GM19324 (cell line): ENCODE measurements at regions not wholly inside any gene's neighbourhood (a gene's known extent, or its start where the extent isn't known, plus 50 kb on each side); places are given as distances from the start of the nearest gene placed in this dataset.
"Not testable (repeated sequence)": the region's sequence is repeated elsewhere in the genome, so short reads cannot be mapped to it uniquely, and the experiment has no call there.

Experiments
- ATAC-seq: cut with Tn5 transposase; IDR thresholded peaks from one replicate; pipeline ENCODE4 v1.9.1; 2021; ENCODE audit warnings: mild to moderate bottlenecking, moderate library complexity; ENCODE audit not compliant: unreplicated experiment, low FRiP score

GRCh38 chr4:10388146-10388545 is 69.1 kb downstream of the ZNF518B start:
- ATAC-seq, result not testable (repeated sequence)

GRCh38 chr4:10385994-10386394 is 71.2 kb downstream of the ZNF518B start:
- no peak for ATAC-seq

GRCh38 chr4:10384974-10385373 is 72.3 kb downstream of the ZNF518B start:
- ATAC-seq, result no peak

- ATAC-seq, result no peak
Observed at GRCh38 chr4:10383417-10383816, 73.8 kb downstream of the ZNF518B start.

GRCh38 chr4:10382171-10382570 is 75.1 kb downstream of the ZNF518B start:
- ATAC-seq, result not testable (repeated sequence)

GRCh38 chr4:10381146-10381545 is 76.1 kb downstream of the ZNF518B start:
- ATAC-seq, result no peak

- ATAC-seq, result no peak
Observed at GRCh38 chr4:10380735-10381134, 76.5 kb downstream of the ZNF518B start.

GRCh38 chr4:10371869-10372471 is 85.3 kb downstream of the ZNF518B start:
- ATAC-seq, result no peak

GRCh38 chr4:10371121-10371520 is 86.1 kb downstream of the ZNF518B start:
- no peak for ATAC-seq

GRCh38 chr4:10369517-10369916 is 87.7 kb downstream of the ZNF518B start:
- no peak for ATAC-seq

- ATAC-seq, result no peak
Observed at GRCh38 chr4:10366628-10367027, 90.6 kb downstream of the ZNF518B start.

GRCh38 chr4:10364194-10364593 is 93.0 kb downstream of the ZNF518B start:
- ATAC-seq, result no peak

- no peak for ATAC-seq
Observed at GRCh38 chr4:10354746-10355145, 102.5 kb downstream of the ZNF518B start.

GRCh38 chr4:10354225-10354624 is 103.0 kb downstream of the ZNF518B start:
- ATAC-seq, result no peak

- no peak for ATAC-seq
Observed at GRCh38 chr4:10353110-10353509, 104.1 kb downstream of the ZNF518B start.

GRCh38 chr4:10348241-10348640 is 109.0 kb downstream of the ZNF518B start:
- ATAC-seq, result no peak

GRCh38 chr4:10347815-10348214 is 109.4 kb downstream of the ZNF518B start:
- ATAC-seq, result no peak

- ATAC-seq, result no peak
Observed at GRCh38 chr4:10347281-10347795, 109.9 kb downstream of the ZNF518B start.

GRCh38 chr4:10346023-10346422 is 111.2 kb downstream of the ZNF518B start:
- ATAC-seq, result no peak

GRCh38 chr4:10345381-10345784 is 111.8 kb downstream of the ZNF518B start:
- no peak for ATAC-seq

GRCh38 chr4:10344824-10345223 is 112.4 kb downstream of the ZNF518B start:
- no peak for ATAC-seq

- ATAC-seq, result no peak
Observed at GRCh38 chr4:10343656-10344055, 113.6 kb downstream of the ZNF518B start.

GRCh38 chr4:10342866-10343265 is 114.4 kb downstream of the ZNF518B start:
- no peak for ATAC-seq
